Epithelial cell of proximal tubule (primary cell): ENCODE measurements at regions not wholly inside any gene's neighbourhood (a gene's known extent, or its start where the extent isn't known, plus 50 kb on each side); places are given as distances from the start of the nearest gene placed in this dataset.

Source experiments
- DNase-seq: peaks from one replicate; pipeline ENCODE4 v3.0.0-alpha.2; 2011; ENCODE audit warnings: low read depth
- H3K4me3 ChIP-seq: 2 replicates; pipeline ENCODE4 v1.5.1; 2011; ENCODE audit warnings: low read depth, mild to moderate bottlenecking, low read length
- CTCF ChIP-seq: conservative IDR thresholded peaks from 2 replicates; pipeline ENCODE4 v1.5.1; 2012; ENCODE audit warnings: low read depth, mild to moderate bottlenecking, low read length

GRCh38 chr21:21675601-21676000 lies 677.4 kb downstream of the NCAM2 start:
- no peak overlapping the region for H3K4me3 ChIP-seq
- DNase-seq: no peak
- no peak for TF ChIP-seq CTCF

GRCh38 chr21:21682172-21682571 lies 684.0 kb downstream of the NCAM2 start:
- no peak for DNase-seq
- no peak for TF ChIP-seq CTCF
- no peak overlapping the region for H3K4me3 ChIP-seq

- DNase-seq: no peak
- peak; percentile 16 for TF ChIP-seq CTCF
Measured at GRCh38 chr21:21688889-21689288, 690.7 kb downstream of the NCAM2 start.

GRCh38 chr21:21690068-21690665 lies 692.0 kb downstream of the NCAM2 start:
- DNase-seq: no peak
- TF ChIP-seq CTCF: no peak
- H3K4me3 ChIP-seq: no peak overlapping the region

More at GRCh38 chr21:21688889-21689288, 690.7 kb downstream of the NCAM2 start:
- no peak overlapping the region for H3K4me3 ChIP-seq

DNA sequence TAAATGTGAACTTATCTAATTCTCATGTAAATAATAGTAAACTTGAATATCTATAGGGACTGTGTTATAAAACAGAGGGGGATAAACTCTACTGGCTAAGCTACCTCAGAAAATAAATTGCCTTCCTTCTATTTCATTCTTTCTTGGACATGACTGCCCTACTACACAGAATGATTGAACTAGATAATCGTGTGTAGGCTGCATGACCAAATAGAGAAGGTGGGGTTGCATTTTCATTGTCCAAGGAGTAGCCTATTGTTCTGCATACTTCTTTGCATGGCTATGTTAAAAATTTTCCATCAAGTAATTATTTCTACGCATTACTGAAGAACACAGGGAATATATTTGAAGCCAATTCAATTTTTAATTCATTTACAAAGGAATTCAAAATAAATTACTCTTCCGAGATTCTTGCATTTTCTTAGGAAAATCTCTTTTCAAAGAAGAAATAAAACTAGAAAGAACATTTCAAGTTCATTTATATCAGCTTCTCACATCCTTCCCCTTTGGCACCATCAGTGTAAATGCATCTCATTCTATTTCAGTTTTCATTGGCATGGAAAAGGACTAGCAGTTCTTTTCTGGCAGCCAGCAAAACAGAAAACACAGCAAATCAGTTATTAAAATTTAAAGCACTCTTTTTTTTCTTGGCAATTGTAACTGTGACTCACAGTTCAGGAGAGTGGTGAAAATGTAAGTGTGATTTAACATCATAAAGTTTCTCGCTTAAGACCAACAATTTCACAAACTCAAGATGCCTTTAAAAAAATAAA lies 714.7 kb downstream of the NCAM2 start:
- no peak for TF ChIP-seq CTCF
- DNase-seq: no peak
- no peak overlapping the region for H3K4me3 ChIP-seq

GRCh38 chr21:21713651-21714180 lies 715.5 kb downstream of the NCAM2 start:
- no peak for DNase-seq
- TF ChIP-seq CTCF: no peak
- H3K4me3 ChIP-seq: no peak overlapping the region
